ENCODE measurements at regions not wholly inside any gene's neighbourhood (a gene's known extent, or its start where the extent isn't known, plus 50 kb on each side); places are given as distances from the start of the nearest gene placed in this dataset.

DNA sequence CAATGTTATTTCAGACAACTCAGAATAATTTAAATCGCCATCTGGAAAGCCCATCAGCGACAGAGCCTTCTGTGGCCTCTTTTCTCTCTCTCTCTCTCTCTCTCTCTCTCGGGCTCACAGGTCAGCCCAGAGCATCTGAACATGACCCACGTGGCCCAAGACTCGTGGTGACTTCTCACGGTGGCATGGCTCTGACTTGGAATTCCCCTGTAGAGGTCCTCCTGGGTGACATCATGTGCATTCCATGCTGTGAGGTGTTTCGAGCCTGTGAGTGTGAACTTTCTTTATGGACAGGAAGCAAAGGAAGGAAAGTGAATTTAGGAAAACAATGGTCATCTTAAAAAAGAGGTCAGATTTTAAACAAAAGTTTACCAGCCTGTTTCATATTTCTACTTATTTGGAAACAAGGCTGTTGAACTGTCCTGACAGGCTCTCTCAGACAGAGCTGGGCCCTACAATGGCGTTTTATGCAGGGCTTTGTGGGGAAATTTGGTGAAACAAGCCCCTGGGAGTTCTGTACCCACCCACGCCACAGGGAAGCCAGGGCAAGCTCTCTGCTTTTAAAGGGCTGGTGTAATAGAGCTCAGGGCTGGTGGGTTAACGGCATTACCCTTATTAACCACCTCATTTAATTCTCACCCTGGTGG, 359.7 kb upstream of the ZNF32 start:
- TF ChIP-seq CTCF (IDR thresholded peaks at IDR 0.05), result no peak
- TF ChIP-seq POLR2A (IDR thresholded peaks at IDR 0.05), result no peak
